VCaP (cell line): ENCODE measurements at regions not wholly inside any gene's neighbourhood (a gene's known extent, or its start where the extent isn't known, plus 50 kb on each side); places are given as distances from the start of the nearest gene placed in this dataset.

Source experiments
- H3K27ac ChIP-seq: fragments of 450-650 bp; 2 replicates; pipeline ENCODE4 v1.5.1; 2017
- CTCF ChIP-seq: fragments of 450-650 bp; conservative IDR thresholded peaks from 2 replicates; pipeline ENCODE4 v1.5.1; 2017; ENCODE audit warnings: mild to moderate bottlenecking, moderate library complexity

GRCh38 chr5:143569722-143570567, 166.5 kb upstream of the NR3C1 start:
- TF ChIP-seq CTCF, result no peak
- peak overlapping the region; percentile 61; the same call in 1 of the 2 replicates for H3K27ac ChIP-seq

GRCh38 chr5:143569213-143569701, 165.8 kb upstream of the NR3C1 start:
- TF ChIP-seq CTCF, result no peak
- H3K27ac ChIP-seq, result peak overlapping the region; percentile 4; the same call in 1 of the 2 replicates

DNA sequence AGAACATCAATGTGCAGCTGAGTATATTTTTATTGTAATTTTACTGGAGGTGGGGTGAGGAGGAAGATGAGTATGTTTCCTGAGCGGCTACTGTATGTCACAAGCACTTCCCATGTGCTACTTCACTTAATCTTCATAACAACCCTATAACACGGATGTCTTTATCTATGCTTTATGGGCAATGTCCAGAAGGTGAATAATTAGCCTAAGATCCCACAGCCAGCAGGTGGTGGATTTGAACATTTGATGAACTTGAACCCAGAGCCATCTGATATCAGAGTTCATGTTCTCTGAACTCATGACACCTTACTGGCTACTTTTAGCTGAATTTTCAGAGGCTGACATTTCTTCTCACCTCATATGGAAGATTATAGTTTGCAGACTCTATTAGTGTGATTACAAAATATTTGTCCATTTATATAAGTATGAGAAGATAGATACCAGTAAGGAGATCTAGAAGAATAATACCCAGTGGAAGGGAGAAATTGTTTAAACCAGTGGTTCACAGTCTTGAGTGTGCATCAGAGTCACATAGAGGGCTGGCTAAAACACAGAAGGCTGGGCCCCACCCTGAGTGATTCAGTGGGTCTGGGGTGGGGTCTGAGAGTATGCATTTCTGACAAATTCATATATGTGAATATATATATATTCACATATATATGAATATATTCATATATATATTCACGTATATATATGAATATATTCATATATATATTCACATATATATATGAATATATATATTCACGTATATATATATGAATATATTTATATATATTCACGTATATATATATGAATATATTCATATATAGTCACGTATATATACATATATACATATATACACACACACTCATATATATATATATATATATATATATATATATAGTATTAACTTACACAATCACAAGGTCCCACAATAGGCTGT, 164.4 kb upstream of the NR3C1 start:
- H3K27ac ChIP-seq, result no peak overlapping the region
- no peak for TF ChIP-seq CTCF

- TF ChIP-seq CTCF, result no peak
- H3K27ac ChIP-seq, result no peak overlapping the region
Observed at GRCh38 chr5:143566139-143566538, 162.7 kb upstream of the NR3C1 start.

GRCh38 chr5:143564417-143564816, 160.9 kb upstream of the NR3C1 start:
- TF ChIP-seq CTCF, result no peak
- no peak overlapping the region for H3K27ac ChIP-seq

- no peak for TF ChIP-seq CTCF
- peak overlapping the region; percentile 64; the same call in 1 of the 2 replicates for H3K27ac ChIP-seq
Observed at GRCh38 chr5:143562935-143563334, 159.4 kb upstream of the NR3C1 start.

DNA sequence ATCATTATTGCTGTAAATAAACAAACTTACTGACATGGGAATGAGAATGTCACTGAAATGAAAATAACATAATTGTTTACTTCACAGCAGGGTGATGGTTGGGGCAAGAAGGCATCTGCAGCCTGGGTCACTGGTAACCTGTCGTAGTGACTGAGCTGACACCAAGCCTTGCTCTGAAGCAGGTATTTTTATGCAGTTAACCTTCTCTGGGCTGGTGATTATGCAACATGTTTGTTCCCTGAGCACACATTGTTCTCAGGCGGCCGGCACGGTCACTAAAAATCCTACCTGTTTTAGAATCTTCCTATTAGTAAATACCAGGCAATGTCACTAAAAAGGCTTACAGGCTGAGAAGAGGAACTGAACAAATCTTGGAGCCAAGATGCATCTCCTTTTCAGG, 157.7 kb upstream of the NR3C1 start:
- TF ChIP-seq CTCF, result no peak
- H3K27ac ChIP-seq, result peak overlapping the region; percentile 64
